GM23338 (cell line): ENCODE measurements at regions not wholly inside any gene's neighbourhood (a gene's known extent, or its start where the extent isn't known, plus 50 kb on each side); places are given as distances from the start of the nearest gene placed in this dataset.

ENCODE experiments used
- ATAC-seq: fragments of 200-7000 bp; cut with Tn5 transposase; 3 replicates; pipeline ENCODE4 v1.9.1; 2020
- DNase-seq: peaks from one replicate; pipeline ENCODE4 v3.0.0-alpha.2; 2015; ENCODE audit warnings: low spot score
- H2AFZ ChIP-seq: fragments of 200-600 bp; sonication (generic); 2 replicates; pipeline ENCODE4 v1.8.0; 2016; ENCODE audit warnings: antibody characterized with exemption, mild to moderate bottlenecking, moderate library complexity
- H3F3A ChIP-seq: fragments of 200-600 bp; sonication (generic); replicated peaks from 2 replicates; pipeline ENCODE4 v1.8.0; 2017; ENCODE audit warnings: antibody characterized with exemption, mixed run types, low read depth
- H3K27ac ChIP-seq: fragments of 200-600 bp; sonication (generic); 2 replicates; pipeline ENCODE4 v1.6.1; 2016; ENCODE audit warnings: low read depth
- H3K27me3 ChIP-seq: fragments of 200-600 bp; sonication (generic); 2 replicates; pipeline ENCODE4 v1.8.0; 2016; ENCODE audit warnings: mild to moderate bottlenecking, mixed run types, moderate library complexity; ENCODE audit not compliant: insufficient read depth
- H3K36me3 ChIP-seq: fragments of 200-600 bp; sonication (generic); 2 replicates; pipeline ENCODE4 v1.8.0; 2016; ENCODE audit warnings: mild to moderate bottlenecking; ENCODE audit not compliant: insufficient read depth
- H3K4me1 ChIP-seq: fragments of 200-600 bp; sonication (generic); 2 replicates; pipeline ENCODE4 v1.8.0; 2016; ENCODE audit warnings: mild to moderate bottlenecking, moderate library complexity; ENCODE audit not compliant: insufficient read depth
- H3K4me2 ChIP-seq: fragments of 200-600 bp; sonication (generic); 2 replicates; pipeline ENCODE4 v1.7.1; 2017; ENCODE audit warnings: mixed run types
- H3K4me3 ChIP-seq: fragments of 200-600 bp; sonication (generic); 2 replicates; pipeline ENCODE4 v1.6.1; 2016; ENCODE audit warnings: mixed run types
- H3K79me2 ChIP-seq: fragments of 200-600 bp; sonication (generic); replicated peaks from 2 replicates; pipeline ENCODE4 v1.8.0; 2017; ENCODE audit warnings: mild to moderate bottlenecking; ENCODE audit not compliant: insufficient read depth
- H3K9me2 ChIP-seq: fragments of 200-600 bp; sonication (generic); 2 replicates; pipeline ENCODE4 v1.8.0; 2017; ENCODE audit not compliant: insufficient read depth
- H4K20me1 ChIP-seq: fragments of 200-600 bp; sonication (generic); replicated peaks from 2 replicates; pipeline ENCODE4 v1.8.0; 2017; ENCODE audit warnings: mild to moderate bottlenecking; ENCODE audit not compliant: insufficient read depth
- H3K27ac Mint-ChIP-seq: 2 replicates; pipeline ENCODE4 v1.8.0; 2020; ENCODE audit warnings: inconsistent platforms, mild to moderate bottlenecking, moderate library complexity, mixed read lengths
- H3K27me3 Mint-ChIP-seq: 3 replicates; pipeline ENCODE4 v1.8.0; 2022; ENCODE audit warnings: low read depth, mild to moderate bottlenecking, moderate library complexity, mixed read lengths, inconsistent platforms; ENCODE audit not compliant: insufficient read depth, poor library complexity
- H3K36me3 Mint-ChIP-seq: 3 replicates; pipeline ENCODE4 v1.8.0; 2021; ENCODE audit warnings: low read depth, mild to moderate bottlenecking, inconsistent platforms, moderate library complexity, mixed read lengths
- H3K4me1 Mint-ChIP-seq: 3 replicates; pipeline ENCODE4 v1.8.0; 2020; ENCODE audit warnings: mild to moderate bottlenecking, inconsistent platforms, mixed read lengths
- H3K4me3 Mint-ChIP-seq: 3 replicates; pipeline ENCODE4 v1.8.0; 2021; ENCODE audit warnings: moderate library complexity, mild to moderate bottlenecking, inconsistent platforms, mixed read lengths
- H3K9me3 Mint-ChIP-seq: 3 replicates; pipeline ENCODE4 v1.8.0; 2020; ENCODE audit warnings: moderate library complexity, mild to moderate bottlenecking, inconsistent platforms, mixed read lengths
- CREB1 ChIP-seq: fragments of 250-450 bp; sonication (Bioruptor Pico); IDR thresholded peaks from 2 replicates; pipeline ENCODE4 v1.5.0; 2020; ENCODE audit warnings: low read depth, mild to moderate bottlenecking, moderate library complexity
- CTCF ChIP-seq, 2 experiments: fragments of 200-600 bp in 1 of 2; sonication (generic) in 1 of 2; conservative IDR thresholded peaks; 2 replicates each; pipeline versions ENCODE4 v1.5.1 to v1.6.1; 2016 to 2017; ENCODE audit warnings: antibody characterized with exemption in 2 of 2, low read depth in 2 of 2, mild to moderate bottlenecking in 2 of 2, moderate library complexity in 1 of 2
- ETS1 ChIP-seq: IDR thresholded peaks from 2 replicates; pipeline ENCODE4 v1.6.1; 2016; ENCODE audit warnings: antibody characterized with exemption
- EZH2 ChIP-seq: fragments of 200-600 bp; sonication (generic); IDR thresholded peaks from one replicate; pipeline ENCODE4 v1.8.0; 2017; ENCODE audit warnings: antibody characterized with exemption, mild to moderate bottlenecking, low read depth; ENCODE audit not compliant: unreplicated experiment
- EZH2phosphoT487 ChIP-seq: fragments of 200-600 bp; sonication (generic); IDR thresholded peaks from one replicate; pipeline ENCODE4 v1.8.1; 2018; ENCODE audit warnings: antibody characterized with exemption; ENCODE audit not compliant: unreplicated experiment
- JUNB ChIP-seq: IDR thresholded peaks from one replicate; pipeline ENCODE4 v1.6.1; 2016; ENCODE audit warnings: antibody characterized with exemption; ENCODE audit not compliant: unreplicated experiment
- NANOG ChIP-seq: IDR thresholded peaks from 2 replicates; pipeline ENCODE4 v1.6.1; 2016; ENCODE audit warnings: antibody characterized with exemption, borderline replicate concordance
- POLR2AphosphoS5 ChIP-seq: IDR thresholded peaks from 2 replicates; pipeline ENCODE4 v1.6.1; 2016; ENCODE audit warnings: antibody characterized with exemption, low read depth
- REST ChIP-seq: IDR thresholded peaks from one replicate; pipeline ENCODE4 v1.6.1; 2018; ENCODE audit warnings: antibody characterized with exemption; ENCODE audit not compliant: unreplicated experiment
- STAT1 ChIP-seq: IDR thresholded peaks from one replicate; pipeline ENCODE4 v1.6.1; 2016; ENCODE audit warnings: antibody characterized with exemption; ENCODE audit not compliant: unreplicated experiment
- ZNF114 ChIP-seq: fragments of 250-450 bp; sonication (Bioruptor Pico); IDR thresholded peaks from 2 replicates; pipeline ENCODE4 v1.5.0; 2020; ENCODE audit warnings: mild to moderate bottlenecking, moderate library complexity
- ZNF331 ChIP-seq: fragments of 250-450 bp; sonication (Bioruptor Pico); IDR thresholded peaks from 2 replicates; pipeline ENCODE4 v1.5.0; 2020; ENCODE audit warnings: low read depth, mild to moderate bottlenecking, moderate library complexity
- TF ChIP-seq, protein P1 (sequence below): fragments of 250-450 bp; sonication (Bioruptor Pico); IDR thresholded peaks from 2 replicates; pipeline ENCODE4 v1.5.0; 2020; ENCODE audit warnings: mild to moderate bottlenecking, moderate library complexity

GRCh38 chr2:172231508-172231907 is 128.8 kb upstream of the DLX2 start:
- Histone ChIP-seq H2AFZ (peak overlapping the region; percentile 63), H3K27ac (no peak overlapping the region), H3K4me3 (no peak overlapping the region), H4K20me1 (no peaks in the 10 kb centered on the region), H3K79me2 (no peaks in the 10 kb centered on the region), H3K36me3 (no peaks in the 10 kb centered on the region), H3K4me2 (no peak overlapping the region), H3K4me1 (peaks cover 28% of the 10 kb centered on the region), H3K9me2 (peaks cover 4% of the 10 kb centered on the region; the same call in 1 of the 2 replicates), H3K27me3 (peaks cover 40% of the 10 kb centered on the region), H3F3A (no peaks in the 10 kb centered on the region)
- Mint-ChIP-seq H3K27ac (no peak overlapping the region), H3K9me3 (no peaks in the 10 kb centered on the region), H3K27me3 (peaks cover 21% of the 10 kb centered on the region), H3K36me3 (no peaks in the 10 kb centered on the region), H3K4me3 (no peak overlapping the region), H3K4me1 (peaks cover 43% of the 10 kb centered on the region)
- DNase-seq (no peak), ATAC-seq (no peak)
- TF ChIP-seq STAT1: no peak
- no peak for TF ChIP-seq CTCF (conservative IDR thresholded peaks at IDR 0.05; ENCODE audit: low read depth in 2 of 2)
- TF ChIP-seq, protein P1, sequence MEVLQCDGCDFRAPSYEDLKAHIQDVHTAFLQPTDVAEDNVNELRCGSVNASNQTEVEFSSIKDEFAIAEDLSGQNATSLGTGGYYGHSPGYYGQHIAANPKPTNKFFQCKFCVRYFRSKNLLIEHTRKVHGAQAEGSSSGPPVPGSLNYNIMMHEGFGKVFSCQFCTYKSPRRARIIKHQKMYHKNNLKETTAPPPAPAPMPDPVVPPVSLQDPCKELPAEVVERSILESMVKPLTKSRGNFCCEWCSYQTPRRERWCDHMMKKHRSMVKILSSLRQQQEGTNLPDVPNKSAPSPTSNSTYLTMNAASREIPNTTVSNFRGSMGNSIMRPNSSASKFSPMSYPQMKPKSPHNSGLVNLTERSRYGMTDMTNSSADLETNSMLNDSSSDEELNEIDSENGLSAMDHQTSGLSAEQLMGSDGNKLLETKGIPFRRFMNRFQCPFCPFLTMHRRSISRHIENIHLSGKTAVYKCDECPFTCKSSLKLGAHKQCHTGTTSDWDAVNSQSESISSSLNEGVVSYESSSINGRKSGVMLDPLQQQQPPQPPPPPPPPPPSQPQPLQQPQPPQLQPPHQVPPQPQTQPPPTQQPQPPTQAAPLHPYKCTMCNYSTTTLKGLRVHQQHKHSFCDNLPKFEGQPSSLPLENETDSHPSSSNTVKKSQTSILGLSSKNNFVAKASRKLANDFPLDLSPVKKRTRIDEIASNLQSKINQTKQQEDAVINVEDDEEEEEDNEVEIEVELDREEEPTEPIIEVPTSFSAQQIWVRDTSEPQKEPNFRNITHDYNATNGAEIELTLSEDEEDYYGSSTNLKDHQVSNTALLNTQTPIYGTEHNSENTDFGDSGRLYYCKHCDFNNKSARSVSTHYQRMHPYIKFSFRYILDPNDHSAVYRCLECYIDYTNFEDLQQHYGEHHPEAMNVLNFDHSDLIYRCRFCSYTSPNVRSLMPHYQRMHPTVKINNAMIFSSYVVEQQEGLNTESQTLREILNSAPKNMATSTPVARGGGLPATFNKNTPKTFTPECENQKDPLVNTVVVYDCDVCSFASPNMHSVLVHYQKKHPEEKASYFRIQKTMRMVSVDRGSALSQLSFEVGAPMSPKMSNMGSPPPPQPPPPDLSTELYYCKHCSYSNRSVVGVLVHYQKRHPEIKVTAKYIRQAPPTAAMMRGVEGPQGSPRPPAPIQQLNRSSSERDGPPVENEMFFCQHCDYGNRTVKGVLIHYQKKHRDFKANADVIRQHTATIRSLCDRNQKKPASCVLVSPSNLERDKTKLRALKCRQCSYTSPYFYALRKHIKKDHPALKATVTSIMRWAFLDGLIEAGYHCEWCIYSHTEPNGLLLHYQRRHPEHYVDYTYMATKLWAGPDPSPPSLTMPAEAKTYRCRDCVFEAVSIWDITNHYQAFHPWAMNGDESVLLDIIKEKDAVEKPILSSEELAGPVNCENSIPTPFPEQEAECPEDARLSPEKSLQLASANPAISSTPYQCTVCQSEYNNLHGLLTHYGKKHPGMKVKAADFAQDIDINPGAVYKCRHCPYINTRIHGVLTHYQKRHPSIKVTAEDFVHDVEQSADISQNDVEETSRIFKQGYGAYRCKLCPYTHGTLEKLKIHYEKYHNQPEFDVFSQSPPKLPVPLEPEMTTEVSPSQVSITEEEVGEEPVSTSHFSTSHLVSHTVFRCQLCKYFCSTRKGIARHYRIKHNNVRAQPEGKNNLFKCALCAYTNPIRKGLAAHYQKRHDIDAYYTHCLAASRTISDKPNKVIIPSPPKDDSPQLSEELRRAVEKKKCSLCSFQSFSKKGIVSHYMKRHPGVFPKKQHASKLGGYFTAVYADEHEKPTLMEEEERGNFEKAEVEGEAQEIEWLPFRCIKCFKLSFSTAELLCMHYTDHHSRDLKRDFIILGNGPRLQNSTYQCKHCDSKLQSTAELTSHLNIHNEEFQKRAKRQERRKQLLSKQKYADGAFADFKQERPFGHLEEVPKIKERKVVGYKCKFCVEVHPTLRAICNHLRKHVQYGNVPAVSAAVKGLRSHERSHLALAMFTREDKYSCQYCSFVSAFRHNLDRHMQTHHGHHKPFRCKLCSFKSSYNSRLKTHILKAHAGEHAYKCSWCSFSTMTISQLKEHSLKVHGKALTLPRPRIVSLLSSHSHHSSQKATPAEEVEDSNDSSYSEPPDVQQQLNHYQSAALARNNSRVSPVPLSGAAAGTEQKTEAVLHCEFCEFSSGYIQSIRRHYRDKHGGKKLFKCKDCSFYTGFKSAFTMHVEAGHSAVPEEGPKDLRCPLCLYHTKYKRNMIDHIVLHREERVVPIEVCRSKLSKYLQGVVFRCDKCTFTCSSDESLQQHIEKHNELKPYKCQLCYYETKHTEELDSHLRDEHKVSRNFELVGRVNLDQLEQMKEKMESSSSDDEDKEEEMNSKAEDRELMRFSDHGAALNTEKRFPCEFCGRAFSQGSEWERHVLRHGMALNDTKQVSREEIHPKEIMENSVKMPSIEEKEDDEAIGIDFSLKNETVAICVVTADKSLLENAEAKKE (CRISPR knock-in tag): no peak
- TF ChIP-seq ZNF331 (CRISPR knock-in tag): no peak
- no peak for TF ChIP-seq ZNF114 (CRISPR knock-in tag)
- TF ChIP-seq ETS1: no peak
- no peak for TF ChIP-seq POLR2AphosphoS5
- TF ChIP-seq EZH2: no peak
- TF ChIP-seq NANOG: no peak
- TF ChIP-seq REST: no peak
- no peak for TF ChIP-seq EZH2phosphoT487
- no peak for TF ChIP-seq CREB1 (CRISPR knock-in tag)
- no peak for TF ChIP-seq JUNB
